ENCODE measurements at regions not wholly inside any gene's neighbourhood (a gene's known extent, or its start where the extent isn't known, plus 50 kb on each side); places are given as distances from the start of the nearest gene placed in this dataset.

- no peak for DNase-seq (ENCODE audit: low spot score)
- Histone ChIP-seq H3K4me1 (ENCODE audit: insufficient read depth, low read length, poor library complexity, severe bottlenecking) (no peaks in the 10 kb centered on the region), H4K20me1 (ENCODE audit: insufficient read depth, low read length) (no peaks in the 10 kb centered on the region), H3K4me2 (ENCODE audit: low read length) (no peak overlapping the region), H3K79me2 (ENCODE audit: insufficient read depth, low read depth, low read length) (no peaks in the 10 kb centered on the region), H3K36me3 (ENCODE audit: insufficient read depth, low read length) (no peaks in the 10 kb centered on the region), H2AFZ (ENCODE audit: low read length) (no peak overlapping the region), H3K4me3 (ENCODE audit: low read depth, low read length, poor library complexity, severe bottlenecking) (no peak overlapping the region), H3K9me2 (ENCODE audit: insufficient read depth, low read length) (no peaks in the 10 kb centered on the region), H3K9me3 (ENCODE audit: low read length) (peaks cover 15% of the 10 kb centered on the region), H3K27ac (ENCODE audit: low read depth, low read length, poor library complexity, severe bottlenecking) (no peak overlapping the region)
- no TSS peak for BruUV-seq (replicated peaks)
- intact Hi-C loops (cut with micrococcal nuclease; ENCODE audit: unreplicated experiment) = no loop called here
- no peak for TF ChIP-seq EZH2phosphoT487 (IDR thresholded peaks at IDR 0.05; ENCODE audit: borderline replicate concordance, low read depth, low read length)
- no peak for TF ChIP-seq CTCF (conservative IDR thresholded peaks at IDR 0.05; ENCODE audit: low read length)
- ChIA-PET POLR2A (no interaction called here), CTCF (ENCODE audit: unreplicated experiment) (no interaction called here)
These were observed 131.2 kb downstream of the C16orf95 start for GRCh38 chr16:87185983-87186382.

GRCh38 chr16:87186446-87186845 is 130.7 kb downstream of the C16orf95 start:
- intact Hi-C loops (cut with micrococcal nuclease; ENCODE audit: unreplicated experiment) = no loop called here
- H3K9me3 ChIP-seq (ENCODE audit: low read length) = peaks cover 15% of the 10 kb centered on the region
- H3K27ac ChIP-seq (ENCODE audit: low read depth, low read length, poor library complexity, severe bottlenecking) = no peak overlapping the region
- H3K9me2 ChIP-seq (ENCODE audit: insufficient read depth, low read length) = no peaks in the 10 kb centered on the region
- no peak for DNase-seq (ENCODE audit: low spot score)
- no peaks in the 10 kb centered on the region for H3K4me1 ChIP-seq (ENCODE audit: insufficient read depth, low read length, poor library complexity, severe bottlenecking)
- H3K4me2 ChIP-seq (ENCODE audit: low read length) = no peak overlapping the region
- H2AFZ ChIP-seq (ENCODE audit: low read length) = no peak overlapping the region
- H3K36me3 ChIP-seq (ENCODE audit: insufficient read depth, low read length) = no peaks in the 10 kb centered on the region
- POLR2A ChIA-PET = no interaction called here
- BruUV-seq (replicated peaks) = no TSS peak
- H3K4me3 ChIP-seq (ENCODE audit: low read depth, low read length, poor library complexity, severe bottlenecking) = no peak overlapping the region
- H4K20me1 ChIP-seq (ENCODE audit: insufficient read depth, low read length) = no peaks in the 10 kb centered on the region
- H3K79me2 ChIP-seq (ENCODE audit: insufficient read depth, low read depth, low read length) = no peaks in the 10 kb centered on the region
- TF ChIP-seq EZH2phosphoT487 (IDR thresholded peaks at IDR 0.05; ENCODE audit: borderline replicate concordance, low read depth, low read length) (no peak), CTCF (conservative IDR thresholded peaks at IDR 0.05; ENCODE audit: low read length) (no peak)
- CTCF ChIA-PET (ENCODE audit: unreplicated experiment) = no interaction called here

GRCh38 chr16:87186876-87187533 is 130.2 kb downstream of the C16orf95 start:
- intact Hi-C loops (cut with micrococcal nuclease; ENCODE audit: unreplicated experiment) = no loop called here
- H3K9me2 ChIP-seq (ENCODE audit: insufficient read depth, low read length) = no peaks in the 10 kb centered on the region
- H3K27ac ChIP-seq (ENCODE audit: low read depth, low read length, poor library complexity, severe bottlenecking) = no peak overlapping the region
- H4K20me1 ChIP-seq (ENCODE audit: insufficient read depth, low read length) = no peaks in the 10 kb centered on the region
- BruUV-seq (replicated peaks) = no TSS peak
- TF ChIP-seq EZH2phosphoT487 (IDR thresholded peaks at IDR 0.05; ENCODE audit: borderline replicate concordance, low read depth, low read length) (no peak), CTCF (conservative IDR thresholded peaks at IDR 0.05; ENCODE audit: low read length) (no peak)
- DNase-seq (ENCODE audit: low spot score) = no peak
- no peaks in the 10 kb centered on the region for H3K79me2 ChIP-seq (ENCODE audit: insufficient read depth, low read depth, low read length)
- no peaks in the 10 kb centered on the region for H3K4me1 ChIP-seq (ENCODE audit: insufficient read depth, low read length, poor library complexity, severe bottlenecking)
- no peak overlapping the region for H3K4me2 ChIP-seq (ENCODE audit: low read length)
- POLR2A ChIA-PET = no interaction called here
- H3K36me3 ChIP-seq (ENCODE audit: insufficient read depth, low read length) = no peaks in the 10 kb centered on the region
- peaks cover 15% of the 10 kb centered on the region for H3K9me3 ChIP-seq (ENCODE audit: low read length)
- CTCF ChIA-PET (ENCODE audit: unreplicated experiment) = no interaction called here
- no peak overlapping the region for H2AFZ ChIP-seq (ENCODE audit: low read length)
- H3K4me3 ChIP-seq (ENCODE audit: low read depth, low read length, poor library complexity, severe bottlenecking) = no peak overlapping the region

All from OCI-LY7 (cell line).